ENCODE measurements at regions not wholly inside any gene's neighbourhood (a gene's known extent, or its start where the extent isn't known, plus 50 kb on each side); places are given as distances from the start of the nearest gene placed in this dataset.

DNA sequence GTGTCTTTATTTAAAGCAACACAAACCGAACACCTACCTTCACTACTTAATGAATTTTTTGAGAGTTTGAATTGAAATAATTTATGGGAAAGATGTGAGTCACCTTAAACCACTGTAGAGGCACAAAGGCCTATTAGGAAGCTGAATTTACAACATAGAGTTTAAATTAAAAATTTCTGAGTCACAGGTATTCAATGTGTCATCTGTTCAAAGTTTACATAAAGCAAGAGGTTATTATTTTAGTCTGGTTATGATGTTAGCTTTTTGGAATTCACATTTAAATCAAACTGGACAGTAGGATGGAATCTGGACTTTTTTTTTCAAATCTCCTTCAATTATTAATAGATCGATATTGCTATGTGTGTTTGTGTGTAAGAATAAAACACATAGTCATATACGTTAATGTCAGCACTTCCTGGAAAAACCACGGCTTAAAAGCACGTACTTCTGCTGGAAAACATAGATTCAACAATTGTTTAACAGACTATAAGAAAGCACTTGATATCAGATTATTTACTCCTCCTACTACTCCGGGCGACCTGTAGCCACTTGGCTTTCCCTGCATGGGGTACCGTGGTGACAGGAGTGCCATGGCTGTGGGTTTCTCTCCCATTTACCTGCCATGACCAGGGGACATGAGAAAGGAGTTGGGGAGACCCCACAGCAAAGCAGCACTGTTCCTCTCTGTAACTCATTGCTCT is 638.6 kb downstream of the SEMA5A start:
- 76 to 81% methylated on average over 8 of the region's 8 CpGs for WGBS, 2 donors
- intact Hi-C loops (cut with DNase I), result no loop called here
- H3K27me3 ChIP-seq, result no peaks in the 10 kb centered on the region

DNA sequence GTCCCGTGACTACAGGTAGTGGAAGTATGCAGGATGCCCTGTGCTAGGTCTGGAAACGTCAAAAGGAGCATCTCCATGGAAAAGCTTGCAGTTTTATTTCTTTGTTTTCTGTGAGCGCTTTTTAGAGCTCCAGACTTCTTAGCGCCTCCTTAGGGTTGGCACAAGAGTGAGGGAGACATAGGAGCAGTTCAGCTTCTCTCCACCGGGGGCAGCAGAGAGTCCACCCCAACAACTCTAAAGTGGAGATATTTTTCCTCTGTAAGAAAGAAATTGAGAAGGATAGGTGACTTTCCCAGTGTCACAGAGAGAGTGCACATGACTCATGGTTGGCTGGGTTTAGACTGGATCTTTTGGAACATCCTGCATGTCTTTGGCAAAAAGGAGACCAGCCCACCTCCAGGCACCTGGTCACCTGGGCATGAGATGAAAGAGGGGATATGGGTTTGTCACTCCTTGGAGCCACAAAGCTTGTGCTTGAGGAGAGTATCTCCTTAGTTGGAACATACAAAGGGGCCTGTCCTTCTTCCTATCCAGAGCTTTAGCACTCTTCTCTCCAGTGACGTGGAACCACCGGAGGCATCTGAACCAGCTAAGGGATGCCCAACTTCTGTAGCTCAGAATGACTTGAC is 637.7 kb downstream of the SEMA5A start:
- intact Hi-C loops (cut with DNase I), result no loop called here
- no peak for TF ChIP-seq POLR2A (IDR thresholded peaks at IDR 0.05)
- TF ChIP-seq, protein P1, sequence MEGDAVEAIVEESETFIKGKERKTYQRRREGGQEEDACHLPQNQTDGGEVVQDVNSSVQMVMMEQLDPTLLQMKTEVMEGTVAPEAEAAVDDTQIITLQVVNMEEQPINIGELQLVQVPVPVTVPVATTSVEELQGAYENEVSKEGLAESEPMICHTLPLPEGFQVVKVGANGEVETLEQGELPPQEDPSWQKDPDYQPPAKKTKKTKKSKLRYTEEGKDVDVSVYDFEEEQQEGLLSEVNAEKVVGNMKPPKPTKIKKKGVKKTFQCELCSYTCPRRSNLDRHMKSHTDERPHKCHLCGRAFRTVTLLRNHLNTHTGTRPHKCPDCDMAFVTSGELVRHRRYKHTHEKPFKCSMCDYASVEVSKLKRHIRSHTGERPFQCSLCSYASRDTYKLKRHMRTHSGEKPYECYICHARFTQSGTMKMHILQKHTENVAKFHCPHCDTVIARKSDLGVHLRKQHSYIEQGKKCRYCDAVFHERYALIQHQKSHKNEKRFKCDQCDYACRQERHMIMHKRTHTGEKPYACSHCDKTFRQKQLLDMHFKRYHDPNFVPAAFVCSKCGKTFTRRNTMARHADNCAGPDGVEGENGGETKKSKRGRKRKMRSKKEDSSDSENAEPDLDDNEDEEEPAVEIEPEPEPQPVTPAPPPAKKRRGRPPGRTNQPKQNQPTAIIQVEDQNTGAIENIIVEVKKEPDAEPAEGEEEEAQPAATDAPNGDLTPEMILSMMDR (IDR thresholded peaks at IDR 0.05), result peak in 1 of 4 experiments; percentile 38
- WGBS, 2 donors, result 45 to 56% methylated on average over 7 of the region's 7 CpGs

More for the DNA sequence above, 638.6 kb downstream of the SEMA5A start:
- no peak overlapping the region for H3K27ac ChIP-seq
- H3K36me3 ChIP-seq, result no peaks in the 10 kb centered on the region
- no peaks in the 10 kb centered on the region for H3K9me3 ChIP-seq
- no peak overlapping the region for H3K4me3 ChIP-seq
- TF ChIP-seq, protein P1 (IDR thresholded peaks at IDR 0.05), result no peak
- TF ChIP-seq POLR2A (IDR thresholded peaks at IDR 0.05), result no peak
- no peak for TF ChIP-seq EP300 (IDR thresholded peaks at IDR 0.05)
- no peak for TF ChIP-seq POLR2AphosphoS5 (IDR thresholded peaks at IDR 0.05)
- H3K4me1 ChIP-seq, result peaks cover 0 to 10% (median 0%) of the 10 kb centered on the region in 4 donors
- DNase-seq, result no peak

DNA sequence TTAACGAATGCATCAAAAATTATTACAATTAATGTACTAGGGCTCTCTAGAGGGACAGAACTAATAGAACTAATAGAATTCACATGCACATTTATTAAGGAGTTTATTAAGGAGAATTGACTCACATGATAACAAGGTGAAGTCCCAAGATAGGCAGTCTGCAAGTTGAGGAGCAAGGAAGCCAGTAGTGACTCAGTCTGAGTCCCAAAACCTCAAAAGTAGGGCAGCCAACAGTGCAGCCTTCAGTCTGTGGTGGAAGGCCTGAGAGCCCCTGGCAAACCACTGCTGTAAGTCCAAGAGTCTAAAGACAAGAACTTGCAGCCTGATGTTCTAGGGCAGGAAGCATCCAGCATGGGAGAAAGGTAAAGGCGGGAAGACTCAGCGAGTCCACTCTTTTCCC is 633.8 kb downstream of the SEMA5A start:
- no peaks in the 10 kb centered on the region for H3K36me3 ChIP-seq
- H3K27ac ChIP-seq, result no peak overlapping the region
- H3K4me1 ChIP-seq, result peaks cover 0 to 4% (median 0%) of the 10 kb centered on the region in 4 donors
- TF ChIP-seq POLR2AphosphoS5 (IDR thresholded peaks at IDR 0.05), result no peak
- TF ChIP-seq, protein P1 (IDR thresholded peaks at IDR 0.05), result no peak
- no peak for TF ChIP-seq EP300 (IDR thresholded peaks at IDR 0.05)
- no peak for TF ChIP-seq POLR2A (IDR thresholded peaks at IDR 0.05)
- DNase-seq, result no peak
- intact Hi-C loops (cut with DNase I), result no loop called here
- H3K27me3 ChIP-seq, result no peaks in the 10 kb centered on the region
- 93 to 94% methylated on average over 3 of the region's 3 CpGs for WGBS, 2 donors
- no peaks in the 10 kb centered on the region for H3K9me3 ChIP-seq
- H3K4me3 ChIP-seq, result no peak overlapping the region

More for the DNA sequence above, 637.7 kb downstream of the SEMA5A start:
- H3K4me1 ChIP-seq, result peaks cover 0 to 10% (median 0%) of the 10 kb centered on the region in 4 donors
- H3K27ac ChIP-seq, result no peak overlapping the region
- no peaks in the 10 kb centered on the region for H3K36me3 ChIP-seq
- no peaks in the 10 kb centered on the region for H3K9me3 ChIP-seq
- no peaks in the 10 kb centered on the region for H3K27me3 ChIP-seq
- H3K4me3 ChIP-seq, result no peak overlapping the region
- DNase-seq, result no peak

- Histone ChIP-seq H3K4me1 (no peaks in the 10 kb centered on the region), H3K9me3 (no peaks in the 10 kb centered on the region), H3K27me3 (no peaks in the 10 kb centered on the region), H3K36me3 (no peaks in the 10 kb centered on the region), H3K4me3 (no peak overlapping the region), H3K27ac (no peak overlapping the region)
- TF ChIP-seq, protein P1 (IDR thresholded peaks at IDR 0.05), result no peak
- TF ChIP-seq EP300 (IDR thresholded peaks at IDR 0.05), result no peak
- TF ChIP-seq POLR2A (IDR thresholded peaks at IDR 0.05), result no peak
- no peak for TF ChIP-seq POLR2AphosphoS5 (IDR thresholded peaks at IDR 0.05)
- WGBS, 2 donors, result 45 to 76% methylated on average over 4 of the region's 4 CpGs
- intact Hi-C loops (cut with DNase I), result no loop called here
- DNase-seq, result no peak
These were observed 632.4 kb downstream of the SEMA5A start for GRCh38 chr5:8913522-8913921.
